Brain microvascular endothelial cell (primary cell): ENCODE measurements at regions not wholly inside any gene's neighbourhood (a gene's known extent, or its start where the extent isn't known, plus 50 kb on each side); places are given as distances from the start of the nearest gene placed in this dataset.
"Not testable (repeated sequence)": the region's sequence is repeated elsewhere in the genome, so short reads cannot be mapped to it uniquely, and the experiment has no call there.

Source experiments
- DNase-seq: peaks from one replicate; pipeline ENCODE4 v3.0.0-alpha.2; 2020
- H3K27ac ChIP-seq: fragments of 250-450 bp; sonication (Bioruptor Pico); 2 replicates; pipeline ENCODE4 v1.5.1; 2020; ENCODE audit warnings: mild to moderate bottlenecking, moderate library complexity
- H3K27me3 ChIP-seq: fragments of 250-450 bp; sonication (Bioruptor Pico); replicated peaks from 2 replicates; pipeline ENCODE4 v1.5.1; 2020; ENCODE audit warnings: mild to moderate bottlenecking
- H3K36me3 ChIP-seq: fragments of 250-450 bp; sonication (Bioruptor Pico); replicated peaks from 2 replicates; pipeline ENCODE4 v1.5.1; 2020; ENCODE audit warnings: mild to moderate bottlenecking
- H3K4me3 ChIP-seq: 2 replicates; pipeline ENCODE4 v1.5.1; 2011; ENCODE audit warnings: low read depth, mild to moderate bottlenecking, control low read depth, low read length, moderate library complexity
- CTCF ChIP-seq: IDR thresholded peaks from 2 replicates; pipeline ENCODE4 v1.5.1; 2011; ENCODE audit warnings: low read depth, mild to moderate bottlenecking, moderate library complexity, low read length, control low read depth, inconsistent platforms; ENCODE audit errors: missing control alignments
- in situ Hi-C: cut with HindIII; loops from 2 replicates; pipeline ENCODE4 v1.10.0; 2017; ENCODE audit warnings: low sequenced_read_pairs, low pct_ligation_motif_present

- DNase-seq: no peak
- Histone ChIP-seq H3K4me3 (no peak overlapping the region), H3K27ac (no peak overlapping the region), H3K27me3 (no peaks in the 10 kb centered on the region), H3K36me3 (no peaks in the 10 kb centered on the region)
- in situ Hi-C loops: no loop called here
- no peak for TF ChIP-seq CTCF
Measured at GRCh38 chr16:63135069-63135468, 1098.8 kb upstream of the CDH8 start.

DNA sequence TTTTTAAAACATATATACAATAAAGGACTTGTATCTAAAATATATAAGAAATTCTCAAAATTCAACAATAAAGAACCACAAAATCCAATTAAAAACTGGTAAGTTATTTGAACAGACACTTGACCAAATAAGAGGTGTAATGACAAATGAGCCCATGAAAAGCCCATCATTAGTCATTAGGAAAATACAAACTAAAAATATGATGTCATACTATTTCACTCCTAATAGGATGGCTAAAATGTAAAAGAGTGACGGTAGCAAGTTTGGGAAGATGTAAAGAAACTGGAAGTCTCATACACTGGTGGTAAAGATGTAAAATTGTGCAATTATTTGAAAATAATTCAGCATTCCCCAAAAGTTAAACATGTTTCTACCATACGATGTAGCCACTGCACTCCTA is 1095.3 kb upstream of the CDH8 start:
- DNase-seq: no peak
- H3K4me3 ChIP-seq: no peak overlapping the region
- H3K27me3 ChIP-seq: no peaks in the 10 kb centered on the region
- H3K27ac ChIP-seq: no peak overlapping the region
- in situ Hi-C loops: no loop called here
- H3K36me3 ChIP-seq: no peaks in the 10 kb centered on the region
- TF ChIP-seq CTCF: no peak

- no peaks in the 10 kb centered on the region for H3K36me3 ChIP-seq
- no peak overlapping the region for H3K4me3 ChIP-seq
- H3K27me3 ChIP-seq: no peaks in the 10 kb centered on the region
- in situ Hi-C loops: no loop called here
- no peak for DNase-seq
- no peak for TF ChIP-seq CTCF
- no peak overlapping the region for H3K27ac ChIP-seq
Measured at GRCh38 chr16:63130942-63131341, 1094.7 kb upstream of the CDH8 start.

DNA sequence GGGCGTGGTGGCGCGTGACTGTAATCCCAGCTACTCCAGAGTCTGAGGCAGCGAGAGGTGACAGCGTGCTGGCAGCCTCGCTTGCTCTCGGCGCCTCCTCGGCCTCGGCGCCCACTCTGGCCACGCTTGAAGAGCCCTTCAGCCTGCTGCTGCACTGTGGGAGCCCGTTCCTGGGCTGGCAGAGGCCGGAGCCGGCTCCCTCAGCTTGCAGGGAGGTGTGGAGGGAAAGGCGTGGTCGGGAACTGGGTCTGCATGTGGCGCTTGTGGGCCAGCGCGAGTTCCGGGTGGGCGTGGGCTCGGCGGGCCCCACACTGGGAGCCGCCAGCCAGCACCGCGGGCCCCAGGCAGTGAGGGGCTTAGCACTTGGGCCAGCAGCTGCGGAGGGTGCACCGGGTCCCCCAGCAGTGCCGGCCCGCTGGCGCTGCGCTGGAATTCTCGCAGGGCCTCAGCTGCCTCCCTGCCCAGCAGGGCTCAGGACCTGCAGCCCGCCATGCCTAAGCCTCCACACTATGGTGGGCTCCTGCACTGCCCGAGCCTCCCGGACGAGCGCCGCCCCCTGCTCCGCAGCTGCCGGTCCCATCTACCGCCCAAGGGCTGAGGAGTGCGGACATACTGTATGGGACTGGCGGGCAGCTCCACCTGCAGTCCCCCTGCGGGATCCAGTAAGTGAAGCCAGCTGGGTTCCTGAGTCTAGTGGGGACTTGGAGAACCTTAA is 1093.3 kb upstream of the CDH8 start:
- Histone ChIP-seq H3K36me3 (no peaks in the 10 kb centered on the region), H3K27me3 (no peaks in the 10 kb centered on the region), H3K27ac (no peak overlapping the region), H3K4me3 (no peak overlapping the region)
- in situ Hi-C loops: no loop called here
- no peak for DNase-seq
- no peak for TF ChIP-seq CTCF

GRCh38 chr16:63119905-63120304 is 1083.7 kb upstream of the CDH8 start:
- H3K27me3 ChIP-seq, in situ Hi-C loops, H3K36me3 ChIP-seq: not testable (repeated sequence)

GRCh38 chr16:63100082-63100481 is 1063.8 kb upstream of the CDH8 start:
- in situ Hi-C loops: no loop called here
- Histone ChIP-seq H3K27ac (no peak overlapping the region), H3K27me3 (no peaks in the 10 kb centered on the region), H3K36me3 (no peaks in the 10 kb centered on the region), H3K4me3 (no peak overlapping the region)
- no peak for DNase-seq
- no peak for TF ChIP-seq CTCF

More at GRCh38 chr16:63119905-63120304, 1083.7 kb upstream of the CDH8 start:
- H3K4me3 ChIP-seq, DNase-seq, H3K27ac ChIP-seq: not testable (repeated sequence)
